ENCODE measurements at regions not wholly inside any gene's neighbourhood (a gene's known extent, or its start where the extent isn't known, plus 50 kb on each side); places are given as distances from the start of the nearest gene placed in this dataset.

DNA sequence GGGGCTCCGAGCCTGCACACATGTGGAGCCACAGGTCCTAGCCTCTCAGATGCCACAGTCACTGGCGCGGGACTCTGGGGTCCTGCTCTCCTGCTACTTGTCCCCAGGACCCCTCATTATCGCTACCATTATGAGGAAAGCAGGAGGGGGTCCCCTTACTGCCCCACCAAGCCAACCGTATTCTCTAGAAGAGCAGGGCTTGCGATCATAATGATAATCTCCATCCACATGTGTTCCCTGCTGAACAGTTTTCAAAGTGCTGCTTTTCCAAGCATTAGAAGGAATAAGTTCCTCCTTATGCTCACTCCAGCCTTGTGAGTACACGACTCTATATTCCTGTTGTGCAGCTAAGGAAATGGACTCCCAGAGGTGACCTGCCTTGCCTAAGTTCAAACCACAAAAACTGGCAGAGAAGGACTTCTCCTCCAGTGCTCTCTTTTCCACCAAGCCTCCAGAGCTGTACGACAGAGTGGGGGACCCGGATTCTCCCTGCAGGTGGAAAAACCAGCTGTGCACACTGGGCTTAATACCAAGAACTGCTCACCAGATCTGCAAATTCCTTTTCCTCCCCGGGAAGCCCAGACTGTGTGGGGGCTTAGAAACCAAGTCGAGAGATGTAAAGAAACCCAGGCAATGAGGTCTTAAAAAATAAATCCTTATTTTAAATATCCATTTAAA lies 92.8 kb upstream of the DRD2 start:
- no peak for ATAC-seq
- no peak for TF ChIP-seq ARNTL (CRISPR knock-in tag; IDR thresholded peaks at IDR 0.05; ENCODE audit: borderline replicate concordance, low read depth)

GRCh38 chr11:113567097-113567496 lies 91.9 kb upstream of the DRD2 start:
- no peak for ATAC-seq
- TF ChIP-seq, protein P1, sequence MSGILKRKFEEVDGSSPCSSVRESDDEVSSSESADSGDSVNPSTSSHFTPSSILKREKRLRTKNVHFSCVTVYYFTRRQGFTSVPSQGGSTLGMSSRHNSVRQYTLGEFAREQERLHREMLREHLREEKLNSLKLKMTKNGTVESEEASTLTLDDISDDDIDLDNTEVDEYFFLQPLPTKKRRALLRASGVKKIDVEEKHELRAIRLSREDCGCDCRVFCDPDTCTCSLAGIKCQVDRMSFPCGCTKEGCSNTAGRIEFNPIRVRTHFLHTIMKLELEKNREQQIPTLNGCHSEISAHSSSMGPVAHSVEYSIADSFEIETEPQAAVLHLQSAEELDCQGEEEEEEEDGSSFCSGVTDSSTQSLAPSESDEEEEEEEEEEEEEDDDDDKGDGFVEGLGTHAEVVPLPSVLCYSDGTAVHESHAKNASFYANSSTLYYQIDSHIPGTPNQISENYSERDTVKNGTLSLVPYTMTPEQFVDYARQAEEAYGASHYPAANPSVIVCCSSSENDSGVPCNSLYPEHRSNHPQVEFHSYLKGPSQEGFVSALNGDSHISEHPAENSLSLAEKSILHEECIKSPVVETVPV (CRISPR knock-in tag; IDR thresholded peaks at IDR 0.05), result no peak
- no peak for TF ChIP-seq BACH2 (CRISPR knock-in tag; IDR thresholded peaks at IDR 0.05; ENCODE audit: borderline replicate concordance)
- TF ChIP-seq ARNTL (CRISPR knock-in tag; IDR thresholded peaks at IDR 0.05; ENCODE audit: borderline replicate concordance, low read depth), result no peak
- TF ChIP-seq ISL1 (CRISPR knock-in tag; IDR thresholded peaks at IDR 0.05), result no peak
- no peak for TF ChIP-seq OSR1 (CRISPR knock-in tag; IDR thresholded peaks at IDR 0.05)
- TF ChIP-seq ESRRG (CRISPR knock-in tag; IDR thresholded peaks at IDR 0.05), result no peak
- TF ChIP-seq ZNF70 (CRISPR knock-in tag; IDR thresholded peaks at IDR 0.05), result no peak
- TF ChIP-seq, protein P2, sequence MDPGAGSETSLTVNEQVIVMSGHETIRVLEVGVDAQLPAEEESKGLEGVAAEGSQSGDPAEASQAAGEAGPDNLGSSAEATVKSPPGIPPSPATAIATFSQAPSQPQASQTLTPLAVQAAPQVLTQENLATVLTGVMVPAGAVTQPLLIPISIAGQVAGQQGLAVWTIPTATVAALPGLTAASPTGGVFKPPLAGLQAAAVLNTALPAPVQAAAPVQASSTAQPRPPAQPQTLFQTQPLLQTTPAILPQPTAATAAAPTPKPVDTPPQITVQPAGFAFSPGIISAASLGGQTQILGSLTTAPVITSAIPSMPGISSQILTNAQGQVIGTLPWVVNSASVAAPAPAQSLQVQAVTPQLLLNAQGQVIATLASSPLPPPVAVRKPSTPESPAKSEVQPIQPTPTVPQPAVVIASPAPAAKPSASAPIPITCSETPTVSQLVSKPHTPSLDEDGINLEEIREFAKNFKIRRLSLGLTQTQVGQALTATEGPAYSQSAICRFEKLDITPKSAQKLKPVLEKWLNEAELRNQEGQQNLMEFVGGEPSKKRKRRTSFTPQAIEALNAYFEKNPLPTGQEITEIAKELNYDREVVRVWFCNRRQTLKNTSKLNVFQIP (CRISPR knock-in tag; IDR thresholded peaks at IDR 0.05; ENCODE audit: borderline replicate concordance, low read depth), result no peak
- TF ChIP-seq TCF4 (CRISPR knock-in tag; IDR thresholded peaks at IDR 0.05; ENCODE audit: borderline replicate concordance), result no peak
- no peak for TF ChIP-seq ZFP30 (CRISPR knock-in tag; IDR thresholded peaks at IDR 0.05)
- TF ChIP-seq SNAI2 (CRISPR knock-in tag; IDR thresholded peaks at IDR 0.05), result no peak
- TF ChIP-seq, protein P3, sequence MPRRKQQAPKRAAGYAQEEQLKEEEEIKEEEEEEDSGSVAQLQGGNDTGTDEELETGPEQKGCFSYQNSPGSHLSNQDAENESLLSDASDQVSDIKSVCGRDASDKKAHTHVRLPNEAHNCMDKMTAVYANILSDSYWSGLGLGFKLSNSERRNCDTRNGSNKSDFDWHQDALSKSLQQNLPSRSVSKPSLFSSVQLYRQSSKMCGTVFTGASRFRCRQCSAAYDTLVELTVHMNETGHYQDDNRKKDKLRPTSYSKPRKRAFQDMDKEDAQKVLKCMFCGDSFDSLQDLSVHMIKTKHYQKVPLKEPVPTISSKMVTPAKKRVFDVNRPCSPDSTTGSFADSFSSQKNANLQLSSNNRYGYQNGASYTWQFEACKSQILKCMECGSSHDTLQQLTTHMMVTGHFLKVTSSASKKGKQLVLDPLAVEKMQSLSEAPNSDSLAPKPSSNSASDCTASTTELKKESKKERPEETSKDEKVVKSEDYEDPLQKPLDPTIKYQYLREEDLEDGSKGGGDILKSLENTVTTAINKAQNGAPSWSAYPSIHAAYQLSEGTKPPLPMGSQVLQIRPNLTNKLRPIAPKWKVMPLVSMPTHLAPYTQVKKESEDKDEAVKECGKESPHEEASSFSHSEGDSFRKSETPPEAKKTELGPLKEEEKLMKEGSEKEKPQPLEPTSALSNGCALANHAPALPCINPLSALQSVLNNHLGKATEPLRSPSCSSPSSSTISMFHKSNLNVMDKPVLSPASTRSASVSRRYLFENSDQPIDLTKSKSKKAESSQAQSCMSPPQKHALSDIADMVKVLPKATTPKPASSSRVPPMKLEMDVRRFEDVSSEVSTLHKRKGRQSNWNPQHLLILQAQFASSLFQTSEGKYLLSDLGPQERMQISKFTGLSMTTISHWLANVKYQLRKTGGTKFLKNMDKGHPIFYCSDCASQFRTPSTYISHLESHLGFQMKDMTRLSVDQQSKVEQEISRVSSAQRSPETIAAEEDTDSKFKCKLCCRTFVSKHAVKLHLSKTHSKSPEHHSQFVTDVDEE (CRISPR knock-in tag; IDR thresholded peaks at IDR 0.05), result no peak
- no peak for TF ChIP-seq GLIS3 (CRISPR knock-in tag; IDR thresholded peaks at IDR 0.05)
- no peak for TF ChIP-seq CSDC2 (CRISPR knock-in tag; IDR thresholded peaks at IDR 0.05)
- TF ChIP-seq TOX (CRISPR knock-in tag; IDR thresholded peaks at IDR 0.05; ENCODE audit: borderline replicate concordance), result no peak

- TF ChIP-seq ZNF8 (CRISPR knock-in tag; IDR thresholded peaks at IDR 0.05) (no peak), SNAI2 (CRISPR knock-in tag; IDR thresholded peaks at IDR 0.05) (no peak), ESRRG (CRISPR knock-in tag; IDR thresholded peaks at IDR 0.05) (no peak), ZC3H10 (CRISPR knock-in tag; IDR thresholded peaks at IDR 0.05) (no peak), ISL1 (CRISPR knock-in tag; IDR thresholded peaks at IDR 0.05) (no peak), ZFP30 (CRISPR knock-in tag; IDR thresholded peaks at IDR 0.05) (no peak), ZNF565 (CRISPR knock-in tag; conservative IDR thresholded peaks at IDR 0.05; ENCODE audit: low read depth) (no peak)
- TF ChIP-seq, protein P1 (CRISPR knock-in tag; IDR thresholded peaks at IDR 0.05), result no peak
- TF ChIP-seq, protein P2 (CRISPR knock-in tag; IDR thresholded peaks at IDR 0.05; ENCODE audit: borderline replicate concordance, low read depth), result no peak
- TF ChIP-seq, protein P4, sequence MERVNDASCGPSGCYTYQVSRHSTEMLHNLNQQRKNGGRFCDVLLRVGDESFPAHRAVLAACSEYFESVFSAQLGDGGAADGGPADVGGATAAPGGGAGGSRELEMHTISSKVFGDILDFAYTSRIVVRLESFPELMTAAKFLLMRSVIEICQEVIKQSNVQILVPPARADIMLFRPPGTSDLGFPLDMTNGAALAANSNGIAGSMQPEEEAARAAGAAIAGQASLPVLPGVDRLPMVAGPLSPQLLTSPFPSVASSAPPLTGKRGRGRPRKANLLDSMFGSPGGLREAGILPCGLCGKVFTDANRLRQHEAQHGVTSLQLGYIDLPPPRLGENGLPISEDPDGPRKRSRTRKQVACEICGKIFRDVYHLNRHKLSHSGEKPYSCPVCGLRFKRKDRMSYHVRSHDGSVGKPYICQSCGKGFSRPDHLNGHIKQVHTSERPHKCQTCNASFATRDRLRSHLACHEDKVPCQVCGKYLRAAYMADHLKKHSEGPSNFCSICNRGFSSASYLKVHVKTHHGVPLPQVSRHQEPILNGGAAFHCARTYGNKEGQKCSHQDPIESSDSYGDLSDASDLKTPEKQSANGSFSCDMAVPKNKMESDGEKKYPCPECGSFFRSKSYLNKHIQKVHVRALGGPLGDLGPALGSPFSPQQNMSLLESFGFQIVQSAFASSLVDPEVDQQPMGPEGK (CRISPR knock-in tag; IDR thresholded peaks at IDR 0.05; ENCODE audit: borderline replicate concordance), result no peak
- ATAC-seq, result no peak
Measured at GRCh38 chr11:113564527-113565130, 89.4 kb upstream of the DRD2 start.
